H1 (cell line): ENCODE measurements at regions not wholly inside any gene's neighbourhood (a gene's known extent, or its start where the extent isn't known, plus 50 kb on each side); places are given as distances from the start of the nearest gene placed in this dataset.

Source experiments
- CTCF ChIA-PET: fragments of 300-600 bp; sonication (Branson Sonifier 250); formaldehyde crosslinking; loops from one replicate; lab custom pipeline; 2021; ENCODE audit not compliant: partially characterized antibody; lab: Charles Lee
- POLR2A ChIA-PET: fragments of 300-600 bp; sonication (Branson Sonifier 250); formaldehyde crosslinking; loops from one replicate; lab custom pipeline; 2021; ENCODE audit warnings: inconsistent platforms; ENCODE audit not compliant: partially characterized antibody; lab: Charles Lee
- DNase-seq, 2 experiments: peaks; one replicate each; pipeline versions ENCODE4 v3.0.0 to v3.0.0-alpha.2; 2010 to 2022; ENCODE audit warnings: low spot score in 2 of 2, low read depth in 1 of 2, mixed read lengths in 1 of 2
- FAIRE-seq: peaks from 2 replicates; lab custom pipeline; 2011; peaks lifted over from hg19 to GRCh38; lab: Jason Lieb, UNC
- H2AFZ ChIP-seq: 2 replicates; pipeline ENCODE4 v1.8.1; 2012; ENCODE audit warnings: low read length, inconsistent platforms
- H2AK5ac ChIP-seq: 2 replicates; pipeline ENCODE4 v1.6.1; 2013; ENCODE audit warnings: low read depth, low read length
- H2BK120ac ChIP-seq: replicated peaks from 2 replicates; pipeline ENCODE3; 2013; ENCODE audit warnings: low read depth, low read length, inconsistent platforms
- H2BK12ac ChIP-seq: 2 replicates; pipeline ENCODE4 v1.6.1; 2013; ENCODE audit warnings: low read depth, low read length
- H2BK15ac ChIP-seq: 2 replicates; pipeline ENCODE4 v1.6.1; 2013; ENCODE audit warnings: low read length
- H2BK20ac ChIP-seq: 2 replicates; pipeline ENCODE4 v1.6.1; 2013; ENCODE audit warnings: low read length
- H2BK5ac ChIP-seq: 2 replicates; pipeline ENCODE4 v1.6.1; 2013; ENCODE audit warnings: low read depth, low read length
- H3K14ac ChIP-seq: 2 replicates; pipeline ENCODE4 v1.6.1; 2013; ENCODE audit warnings: inconsistent platforms; ENCODE audit not compliant: insufficient read length
- H3K18ac ChIP-seq: 2 replicates; pipeline ENCODE4 v1.6.1; 2013; ENCODE audit warnings: low read length; ENCODE audit errors: extremely low read depth
- H3K23ac ChIP-seq: 2 replicates; pipeline ENCODE4 v1.6.1; 2013; ENCODE audit warnings: inconsistent platforms; ENCODE audit not compliant: insufficient read length
- H3K23me2 ChIP-seq: 2 replicates; pipeline ENCODE4 v1.6.1; 2013; ENCODE audit warnings: low read depth, low read length
- H3K27ac ChIP-seq: 2 replicates; pipeline ENCODE4 v1.6.1; 2011; ENCODE audit warnings: low read depth, low read length, inconsistent platforms
- H3K27me3 ChIP-seq, 4 experiments: replicated peaks in 1 of 4; 1 replicate in 1 of 4; 2 replicates in 3 of 4; pipeline versions ENCODE4 v1.6.1 to v1.8.1; 2011 to 2013; ENCODE audit warnings: low read length in 3 of 4, mild to moderate bottlenecking in 3 of 4, inconsistent platforms in 2 of 4, mixed read lengths in 2 of 4, moderate library complexity in 1 of 4; ENCODE audit not compliant: control insufficient read depth in 3 of 4, insufficient read depth in 3 of 4; ENCODE audit errors: extremely low read depth in 1 of 4
- H3K36me3 ChIP-seq, 4 experiments: 2 replicates each; pipeline versions ENCODE4 v1.6.1 to v1.8.1; 2011 to 2013; ENCODE audit warnings: mild to moderate bottlenecking in 4 of 4, low read length in 3 of 4, moderate library complexity in 2 of 4, control low read depth in 1 of 4, inconsistent platforms in 1 of 4; ENCODE audit not compliant: insufficient read depth in 4 of 4, control insufficient read depth in 2 of 4
- H3K4ac ChIP-seq: replicated peaks from 2 replicates; pipeline ENCODE3; 2013; ENCODE audit warnings: low read length, low read depth, mixed read lengths, inconsistent platforms; ENCODE audit not compliant: insufficient read length
- H3K4me1 ChIP-seq, 4 experiments: replicated peaks in 1 of 4; 1 replicate in 1 of 4; 2 replicates in 3 of 4; pipeline versions ENCODE4 v1.6.1 to v1.8.1; 2011 to 2013; ENCODE audit warnings: low read length in 3 of 4, inconsistent platforms in 2 of 4, mixed read lengths in 1 of 4; ENCODE audit not compliant: insufficient read depth in 4 of 4, control insufficient read depth in 3 of 4
- H3K4me2 ChIP-seq, 2 experiments: 2 replicates each; pipeline versions ENCODE4 v1.6.1 to v1.8.1; 2011 to 2013; ENCODE audit warnings: low read depth in 2 of 2, low read length in 2 of 2, control low read depth in 1 of 2, inconsistent platforms in 1 of 2, mild to moderate bottlenecking in 1 of 2; ENCODE audit not compliant: insufficient read depth in 1 of 2
- H3K4me3 ChIP-seq, 4 experiments: fragments of 200-600, 300-600 bp in 1 of 4; sonication (generic), shearing (Covaris generic), sonication (Bioruptor Twin) in 1 of 4; 2 replicates each; pipeline versions ENCODE4 v1.5.1 to v1.8.1; 2011 to 2016; ENCODE audit warnings: low read length in 4 of 4, low read depth in 3 of 4, control low read depth in 2 of 4, inconsistent platforms in 2 of 4, mild to moderate bottlenecking in 2 of 4, mixed read lengths in 1 of 4, moderate library complexity in 1 of 4; ENCODE audit not compliant: insufficient read depth in 2 of 4; ENCODE audit errors: extremely low read depth in 1 of 4
- H3K56ac ChIP-seq: replicated peaks from 2 replicates; pipeline ENCODE3; 2013; ENCODE audit warnings: low read depth, mild to moderate bottlenecking, mixed read lengths, low read length, inconsistent platforms; ENCODE audit not compliant: insufficient read length
- H3K79me1 ChIP-seq: 2 replicates; pipeline ENCODE4 v1.6.1; 2013; ENCODE audit warnings: low read depth, low read length, control low read depth
- H3K79me2 ChIP-seq, 2 experiments: 2 replicates each; pipeline versions ENCODE4 v1.6.1 to v1.8.1; 2012 to 2013; ENCODE audit warnings: low read length in 2 of 2, mild to moderate bottlenecking in 2 of 2, inconsistent platforms in 1 of 2; ENCODE audit not compliant: insufficient read depth in 2 of 2, control insufficient read depth in 1 of 2
- H3K9ac ChIP-seq, 4 experiments: replicated peaks in 1 of 4; 1 replicate in 1 of 4; 2 replicates in 3 of 4; pipeline versions ENCODE4 v1.6.1 to v1.8.1; 2011 to 2013; ENCODE audit warnings: low read depth in 3 of 4, low read length in 3 of 4, control low read depth in 2 of 4, mild to moderate bottlenecking in 2 of 4, moderate library complexity in 2 of 4, inconsistent platforms in 1 of 4; ENCODE audit errors: extremely low read depth in 1 of 4
- H3K9me3 ChIP-seq, 2 experiments: 2 replicates each; pipeline versions ENCODE4 v1.6.1 to v1.8.1; 2012 to 2013; ENCODE audit warnings: mild to moderate bottlenecking in 2 of 2, moderate library complexity in 2 of 2, control low read depth in 1 of 2, inconsistent platforms in 1 of 2, low read depth in 1 of 2, low read length in 1 of 2, mixed read lengths in 1 of 2; ENCODE audit not compliant: insufficient read depth in 2 of 2
- H4K20me1 ChIP-seq, 2 experiments: replicated peaks in 1 of 2; 2 replicates each; pipeline versions ENCODE3 to v1.8.1; 2011 to 2013; ENCODE audit warnings: inconsistent platforms in 2 of 2, low read length in 2 of 2, mild to moderate bottlenecking in 1 of 2; ENCODE audit not compliant: insufficient read depth in 2 of 2, control insufficient read depth in 1 of 2
- H4K5ac ChIP-seq: 2 replicates; pipeline ENCODE4 v1.6.1; 2013; ENCODE audit warnings: low read length, low read depth, mixed read lengths, inconsistent platforms; ENCODE audit not compliant: insufficient read length
- H4K8ac ChIP-seq: 2 replicates; pipeline ENCODE4 v1.8.0; 2013; ENCODE audit warnings: mild to moderate bottlenecking, moderate library complexity, low read length, inconsistent platforms; ENCODE audit not compliant: insufficient read depth; ENCODE audit errors: extremely low read depth
- H4K91ac ChIP-seq: replicated peaks from 2 replicates; pipeline ENCODE3; 2013; ENCODE audit warnings: low read length, mixed read lengths, inconsistent platforms; ENCODE audit not compliant: insufficient read length
- BRCA1 ChIP-seq: IDR thresholded peaks from 2 replicates; pipeline ENCODE4 v1.6.1; 2012; ENCODE audit warnings: low read depth, low read length, improper control_type of control experiment
- CEBPB ChIP-seq: IDR thresholded peaks from 2 replicates; pipeline ENCODE4 v1.6.1; 2012; ENCODE audit warnings: low read depth, low read length
- GABPA ChIP-seq: IDR thresholded peaks from 2 replicates; pipeline ENCODE4 v1.6.1; 2011; ENCODE audit warnings: mild to moderate bottlenecking, low read length, moderate library complexity, borderline replicate concordance; ENCODE audit not compliant: insufficient read depth
- GTF2F1 ChIP-seq: IDR thresholded peaks from 2 replicates; pipeline ENCODE4 v1.6.1; 2012; ENCODE audit warnings: low read depth, low read length, improper control_type of control experiment, borderline replicate concordance
- JUN ChIP-seq: IDR thresholded peaks from 2 replicates; pipeline ENCODE4 v1.6.1; 2011; ENCODE audit warnings: low read depth, mild to moderate bottlenecking, improper control_type of control experiment, low read length
- RAD21 ChIP-seq, 2 experiments: IDR thresholded peaks in 1 of 2; conservative IDR thresholded peaks in 1 of 2; 2 replicates each; pipeline ENCODE4 v1.6.1; 2011; ENCODE audit warnings: low read depth in 2 of 2, low read length in 2 of 2, improper control_type of control experiment in 1 of 2, inconsistent platforms in 1 of 2, mild to moderate bottlenecking in 1 of 2, moderate library complexity in 1 of 2
- RBBP5 ChIP-seq: IDR thresholded peaks from 2 replicates; pipeline ENCODE4 v1.7.1; 2012; ENCODE audit warnings: low read depth, mild to moderate bottlenecking, inconsistent platforms, low read length, moderate library complexity, borderline replicate concordance
- TBP ChIP-seq: IDR thresholded peaks from 2 replicates; pipeline ENCODE4 v1.6.1; 2011; ENCODE audit warnings: low read depth, low read length, improper control_type of control experiment
- USF2 ChIP-seq: IDR thresholded peaks from 2 replicates; pipeline ENCODE4 v1.6.1; 2011; ENCODE audit warnings: low read length, improper control_type of control experiment
- WGBS, 2 experiments: shearing (Covaris generic) in 1 of 2; methylation state at CpG; one replicate each; pipeline versions ENCODE4 v1.1.6 to v1.1.7; 2013 to 2015; ENCODE audit warnings: low lambda C conversion rate in 2 of 2, mixed read lengths in 2 of 2, inconsistent platforms in 1 of 2, low coverage in 1 of 2, missing lambda C conversion rate in 1 of 2; ENCODE audit not compliant: insufficient replicate concordance in 2 of 2, insufficient coverage in 1 of 2, insufficient read length in 1 of 2; ENCODE audit errors: extremely low coverage in 1 of 2, missing lambda C conversion rate in 1 of 2; 5-methylcytosine and 5-hydroxymethylcytosine counted together
- TF ChIP-seq, protein P1 (sequence below): IDR thresholded peaks from 2 replicates; pipeline ENCODE4 v1.6.1; 2012; ENCODE audit warnings: inconsistent platforms

- Histone ChIP-seq H3K27me3 (no peaks in the 10 kb centered on the region), H2AK5ac (no peak overlapping the region), H4K20me1 (no peaks in the 10 kb centered on the region), H4K91ac (no peak overlapping the region), H2BK120ac (no peak overlapping the region), H4K5ac (no peak overlapping the region), H3K79me2 (no peaks in the 10 kb centered on the region), H3K4ac (no peak overlapping the region), H4K8ac (no peak overlapping the region), H3K27ac (no peak overlapping the region), H2BK5ac (no peak overlapping the region), H3K4me2 (no peak overlapping the region), H3K56ac (no peak overlapping the region), H3K4me1 (peaks cover 0 to 3% (median 0%) of the 10 kb centered on the region in 4 experiments; a peak in 1 of 7 replicates), H2BK15ac (no peak overlapping the region), H3K4me3 (no peak overlapping the region), H3K23me2 (peaks cover 2% of the 10 kb centered on the region; the same call in 1 of the 2 replicates), H3K23ac (no peak overlapping the region), H3K14ac (no peak overlapping the region), H2AFZ (no peak overlapping the region), H3K9ac (no peak overlapping the region), H3K79me1 (no peaks in the 10 kb centered on the region), H3K18ac (no peak overlapping the region), H2BK20ac (no peak overlapping the region), H3K36me3 (no peaks in the 10 kb centered on the region; a peak in 1 of 8 replicates), H3K9me3 (no peaks in the 10 kb centered on the region), H2BK12ac (no peak overlapping the region)
- ChIA-PET CTCF (interaction anchor here (0.6 kb wide), 1 partner anchor 59 kb away, joined by 5 read pairs; no protein-coding TSS in a partner anchor), POLR2A (no interaction called here)
- FAIRE-seq (no peak), DNase-seq (no peak)
- 91% methylated on average over 8 of the region's 8 CpGs; no CpG with 5 or more reads in 1 of the 2 experiments for WGBS, 2 experiments
- TF ChIP-seq TBP (no peak), RBBP5 (no peak), BRCA1 (no peak), RAD21 (IDR thresholded peaks at IDR 0.05 in 1 of 2, conservative IDR thresholded peaks at IDR 0.05 in 1 of 2; ENCODE audit: low read depth in 2 of 2, low read length in 2 of 2) (no peak), USF2 (no peak), GTF2F1 (no peak), GABPA (no peak), JUN (no peak), CEBPB (no peak)
- TF ChIP-seq, protein P1, sequence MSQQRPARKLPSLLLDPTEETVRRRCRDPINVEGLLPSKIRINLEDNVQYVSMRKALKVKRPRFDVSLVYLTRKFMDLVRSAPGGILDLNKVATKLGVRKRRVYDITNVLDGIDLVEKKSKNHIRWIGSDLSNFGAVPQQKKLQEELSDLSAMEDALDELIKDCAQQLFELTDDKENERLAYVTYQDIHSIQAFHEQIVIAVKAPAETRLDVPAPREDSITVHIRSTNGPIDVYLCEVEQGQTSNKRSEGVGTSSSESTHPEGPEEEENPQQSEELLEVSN: no peak
These were observed 230.0 kb upstream of the LNX1 start for GRCh38 chr4:53821179-53821851.
